HepG2 (cell line): ENCODE measurements at regions not wholly inside any gene's neighbourhood (a gene's known extent, or its start where the extent isn't known, plus 50 kb on each side); places are given as distances from the start of the nearest gene placed in this dataset.
A peak's percentile ranks its signal among the peaks of the same experiment; 100 is the strongest.

ENCODE experiments used
- CEBPG ChIP-seq: IDR thresholded peaks from 2 replicates; pipeline ENCODE4 v1.6.1; 2016
- FIP1L1 ChIP-seq: fragments of 200-400 bp; formaldehyde crosslinking; IDR thresholded peaks from 2 replicates; pipeline ENCODE4 v1.6.1; 2018; ENCODE audit warnings: low read depth, mild to moderate bottlenecking, low read length, moderate library complexity, borderline replicate concordance; ENCODE audit not compliant: insufficient read depth
- FOXP1 ChIP-seq, 2 experiments: fragments of 450-650 bp in 1 of 2; IDR thresholded peaks; 2 replicates each; pipeline ENCODE4 v1.6.1; 2017 to 2018; ENCODE audit warnings: antibody characterized with exemption in 1 of 2
- GATAD2A ChIP-seq: IDR thresholded peaks from 2 replicates; pipeline ENCODE4 v1.6.1; 2016
- GFI1 ChIP-seq: sonication (generic); formaldehyde crosslinking; IDR thresholded peaks from 2 replicates; pipeline ENCODE4 v1.5.0; 2020; ENCODE audit warnings: missing genetic modification reagents, mild to moderate bottlenecking, borderline replicate concordance
- HCFC1 ChIP-seq: fragments of 150-350 bp; IDR thresholded peaks from 2 replicates; pipeline ENCODE4 v1.6.1; 2014; ENCODE audit warnings: low read depth, low read length
- HDAC2 ChIP-seq: sonication (generic); formaldehyde crosslinking; IDR thresholded peaks from 2 replicates; pipeline ENCODE4 v1.4.0; 2020; ENCODE audit warnings: missing genetic modification reagents
- IKZF5 ChIP-seq: IDR thresholded peaks from 2 replicates; pipeline ENCODE4 v1.6.1; 2018; ENCODE audit warnings: missing genetic modification reagents, mild to moderate bottlenecking, missing compliant biosample characterization
- KDM2A ChIP-seq: sonication (generic); formaldehyde crosslinking; IDR thresholded peaks from 2 replicates; pipeline ENCODE4 v1.4.0; 2020; ENCODE audit warnings: low read depth, missing genetic modification reagents, borderline replicate concordance
- NCOA1 ChIP-seq: sonication (generic); formaldehyde crosslinking; IDR thresholded peaks from 2 replicates; pipeline ENCODE4 v1.9.0; 2021; ENCODE audit warnings: missing genetic modification reagents
- NFYC ChIP-seq: IDR thresholded peaks from 2 replicates; pipeline ENCODE4 v1.6.1; 2016; ENCODE audit warnings: missing genetic modification reagents, missing compliant biosample characterization
- SCMH1 ChIP-seq: sonication (generic); formaldehyde crosslinking; IDR thresholded peaks from 2 replicates; pipeline ENCODE4 v1.9.0; 2021; ENCODE audit warnings: missing genetic modification reagents, mild to moderate bottlenecking, borderline replicate concordance
- SMARCE1 ChIP-seq: fragments of 450-650 bp; IDR thresholded peaks from 2 replicates; pipeline ENCODE4 v1.6.1; 2017; ENCODE audit warnings: borderline replicate concordance
- SP5 ChIP-seq: IDR thresholded peaks from 2 replicates; pipeline ENCODE4 v1.6.1; 2016; ENCODE audit warnings: low read depth, borderline replicate concordance
- TARDBP ChIP-seq: sonication (generic); formaldehyde crosslinking; IDR thresholded peaks from 2 replicates; pipeline ENCODE4 v1.8.0; 2022; ENCODE audit warnings: mild to moderate bottlenecking, missing genetic modification reagents
- ZBTB33 ChIP-seq: sonication (generic); formaldehyde crosslinking; IDR thresholded peaks from 2 replicates; pipeline ENCODE4 v1.4.0; 2020; ENCODE audit warnings: missing genetic modification reagents
- ZMYM3 ChIP-seq: sonication (generic); formaldehyde crosslinking; IDR thresholded peaks from 2 replicates; pipeline ENCODE4 v1.5.1; 2020; ENCODE audit warnings: mild to moderate bottlenecking, missing genetic modification reagents
- ZNF12 ChIP-seq: sonication (generic); formaldehyde crosslinking; IDR thresholded peaks from 2 replicates; pipeline ENCODE4 v1.5.0; 2020; ENCODE audit warnings: missing genetic modification reagents
- ZNF264 ChIP-seq: sonication (generic); formaldehyde crosslinking; IDR thresholded peaks from 2 replicates; pipeline ENCODE4 v1.4.0; 2020; ENCODE audit warnings: missing genetic modification reagents
- ZNF407 ChIP-seq: sonication (generic); formaldehyde crosslinking; IDR thresholded peaks from one replicate; pipeline ENCODE4 v1.5.1; 2020; ENCODE audit warnings: mild to moderate bottlenecking, missing genetic modification reagents; ENCODE audit errors: not compliant biosample characterization

- TF ChIP-seq ZMYM3 (CRISPR knock-in tag) (peak; percentile 85), IKZF5 (peak; percentile 41; the same call in 1 of the 2 replicates), FIP1L1 (no peak), ZBTB33 (CRISPR knock-in tag) (no peak), NFYC (no peak), KDM2A (CRISPR knock-in tag) (no peak), GFI1 (CRISPR knock-in tag) (0 out of 2 replicates have a peak, but pooled peaks have one; percentile 16), ZNF12 (CRISPR knock-in tag) (peak; percentile 58; the same call in 1 of the 2 replicates), ZNF407 (CRISPR knock-in tag) (no peak), CEBPG (CRISPR knock-in tag) (peak; percentile 94), NCOA1 (CRISPR knock-in tag) (no peak), GATAD2A (CRISPR knock-in tag) (peak; percentile 91), ZNF264 (peak; percentile 95), SCMH1 (no peak), SP5 (CRISPR knock-in tag) (0 out of 2 replicates have a peak, but pooled peaks have one; percentile 9), HCFC1 (no peak), SMARCE1 (no peak), FOXP1 (IDR thresholded peaks at IDR 0.05) (no peak), FOXP1 (CRISPR knock-in tag; IDR thresholded peaks at IDR 0.05) (peak; percentile 77; the same call in 1 of the 2 replicates), TARDBP (CRISPR knock-in tag) (peak; percentile 15; the same call in 1 of the 2 replicates), HDAC2 (CRISPR knock-in tag) (peak; percentile 65)
Observed at GRCh38 chr21:17441370-17441769, 71.5 kb upstream of the CXADR start (continued).
